ENCODE measurements at regions not wholly inside any gene's neighbourhood (a gene's known extent, or its start where the extent isn't known, plus 50 kb on each side); places are given as distances from the start of the nearest gene placed in this dataset.

- Histone ChIP-seq H3K4me1 (no peaks in the 10 kb centered on the region), H3K4me3 (no peak overlapping the region), H3K27me3 (no peaks in the 10 kb centered on the region), H3K27ac (no peak overlapping the region), H3K9me3 (no peaks in the 10 kb centered on the region), H3K36me3 (no peaks in the 10 kb centered on the region)
- WGBS, 2 donors (ENCODE audit: low coverage in 1 of 2) = 42% methylated on average over 1 of the region's 1 CpG; no CpG with 5 or more reads in 1 of the 2 donors
- DNase-seq = no peak
- intact Hi-C loops (cut with DNase I; ENCODE audit: low total_unique reads) (no loop called here), in situ Hi-C loops (cut with MboI; ENCODE audit: low pct_ligation_motif_present in 1 of 4, low pct_unique_long_range_greater_than_20kb in 1 of 4, low sequenced_read_pairs in 3 of 4) (no loop called here)
- TF ChIP-seq POLR2AphosphoS5 (IDR thresholded peaks at IDR 0.05) (no peak), CTCF (IDR thresholded peaks at IDR 0.05) (no peak), POLR2A (IDR thresholded peaks at IDR 0.05) (no peak), EP300 (IDR thresholded peaks at IDR 0.05; ENCODE audit: low read depth) (no peak)
Observed at GRCh38 chr5:63118221-63118620, 539.6 kb downstream of the LRRC70 start.

- in situ Hi-C loops (cut with MboI; ENCODE audit: low pct_ligation_motif_present in 1 of 4, low pct_unique_long_range_greater_than_20kb in 1 of 4, low sequenced_read_pairs in 3 of 4) = no loop called here
- Histone ChIP-seq H3K27me3 (no peaks in the 10 kb centered on the region), H3K36me3 (no peaks in the 10 kb centered on the region), H3K4me3 (no peak overlapping the region), H3K27ac (no peak overlapping the region), H3K9me3 (no peaks in the 10 kb centered on the region), H3K4me1 (no peaks in the 10 kb centered on the region)
- intact Hi-C loops (cut with DNase I; ENCODE audit: low total_unique reads) = no loop called here
- DNase-seq = no peak
- TF ChIP-seq EP300 (IDR thresholded peaks at IDR 0.05; ENCODE audit: low read depth) (no peak), POLR2AphosphoS5 (IDR thresholded peaks at IDR 0.05) (no peak), POLR2A (IDR thresholded peaks at IDR 0.05) (no peak), CTCF (IDR thresholded peaks at IDR 0.05) (no peak)
Observed at GRCh38 chr5:63111891-63112290, 533.3 kb downstream of the LRRC70 start.

GRCh38 chr5:63101870-63102269, 523.3 kb downstream of the LRRC70 start:
- Histone ChIP-seq H3K27me3 (no peaks in the 10 kb centered on the region), H3K4me3 (no peak overlapping the region), H3K9me3 (no peaks in the 10 kb centered on the region), H3K27ac (no peak overlapping the region), H3K4me1 (no peaks in the 10 kb centered on the region), H3K36me3 (no peaks in the 10 kb centered on the region)
- DNase-seq = no peak
- no peak for TF ChIP-seq POLR2A (IDR thresholded peaks at IDR 0.05)
- no peak for TF ChIP-seq EP300 (IDR thresholded peaks at IDR 0.05; ENCODE audit: low read depth)
- TF ChIP-seq CTCF (IDR thresholded peaks at IDR 0.05) = no peak
- no peak for TF ChIP-seq POLR2AphosphoS5 (IDR thresholded peaks at IDR 0.05)
- in situ Hi-C loops (cut with MboI; ENCODE audit: low pct_ligation_motif_present in 1 of 4, low pct_unique_long_range_greater_than_20kb in 1 of 4, low sequenced_read_pairs in 3 of 4) (no loop called here), intact Hi-C loops (cut with DNase I; ENCODE audit: low total_unique reads) (no loop called here)
- 58 to 69% methylated on average over 1 of the region's 1 CpG for WGBS, 2 donors (ENCODE audit: low coverage in 1 of 2)

GRCh38 chr5:63097286-63097685, 518.7 kb downstream of the LRRC70 start:
- Histone ChIP-seq H3K9me3 (no peaks in the 10 kb centered on the region), H3K4me1 (no peaks in the 10 kb centered on the region), H3K27ac (no peak overlapping the region), H3K4me3 (no peak overlapping the region), H3K36me3 (no peaks in the 10 kb centered on the region), H3K27me3 (no peaks in the 10 kb centered on the region)
- TF ChIP-seq POLR2AphosphoS5 (IDR thresholded peaks at IDR 0.05) = no peak
- TF ChIP-seq CTCF (IDR thresholded peaks at IDR 0.05) = no peak
- no peak for TF ChIP-seq EP300 (IDR thresholded peaks at IDR 0.05; ENCODE audit: low read depth)
- TF ChIP-seq POLR2A (IDR thresholded peaks at IDR 0.05) = no peak
- no peak for DNase-seq
- WGBS, 2 donors (ENCODE audit: low coverage in 1 of 2) = 86 to 100% methylated on average over 1 of the region's 1 CpG
- intact Hi-C loops (cut with DNase I; ENCODE audit: low total_unique reads) = no loop called here
- in situ Hi-C loops (cut with MboI; ENCODE audit: low pct_ligation_motif_present in 1 of 4, low pct_unique_long_range_greater_than_20kb in 1 of 4, low sequenced_read_pairs in 3 of 4) = no loop called here

Measured in transverse colon (tissue), 4 donors.